Activated naive CD4-positive, alpha-beta T cell treated with anti-CD3 and anti-CD28 coated beads, Interleukin-2, amount 50 U/mL, for 72 hours (primary cell): ENCODE measurements at regions not wholly inside any gene's neighbourhood (a gene's known extent, or its start where the extent isn't known, plus 50 kb on each side); places are given as distances from the start of the nearest gene placed in this dataset.

Source experiments
- ATAC-seq, 2 donors: fragments of 150-1000 bp; cut with Tn5 transposase; 2 replicates each; pipeline ENCODE4 v1.10.0; 2021; ENCODE audit warnings: mild to moderate bottlenecking in 2 of 2, moderate library complexity in 2 of 2
- DNase-seq, 2 donors: peaks; one replicate each; pipeline ENCODE4 v3.0.0; 2021 to 2022; ENCODE audit warnings: low spot score in 2 of 2
- H3K27ac Mint-ChIP-seq, 2 donors: one replicate each; pipeline ENCODE4 v1.8.0; 2022; ENCODE audit warnings: mild to moderate bottlenecking in 2 of 2, mixed read lengths in 2 of 2
- H3K36me3 Mint-ChIP-seq, 2 donors: one replicate each; pipeline ENCODE4 v1.8.0; 2022; ENCODE audit warnings: mixed read lengths in 2 of 2
- H3K9me3 Mint-ChIP-seq, 2 donors: one replicate each; pipeline ENCODE4 v1.8.0; 2022; ENCODE audit warnings: mixed read lengths in 2 of 2

- no peak for ATAC-seq
- H3K36me3 Mint-ChIP-seq, result peaks cover 6 to 29% of the 10 kb centered on the region in 2 donors
- H3K27ac Mint-ChIP-seq, result no peak overlapping the region
- no peak for DNase-seq
- peaks cover 9 to 32% of the 10 kb centered on the region in 2 donors for H3K9me3 Mint-ChIP-seq
Observed at GRCh38 chrX:57848857-57849256, 61.4 kb downstream of the ZXDA start.

DNA sequence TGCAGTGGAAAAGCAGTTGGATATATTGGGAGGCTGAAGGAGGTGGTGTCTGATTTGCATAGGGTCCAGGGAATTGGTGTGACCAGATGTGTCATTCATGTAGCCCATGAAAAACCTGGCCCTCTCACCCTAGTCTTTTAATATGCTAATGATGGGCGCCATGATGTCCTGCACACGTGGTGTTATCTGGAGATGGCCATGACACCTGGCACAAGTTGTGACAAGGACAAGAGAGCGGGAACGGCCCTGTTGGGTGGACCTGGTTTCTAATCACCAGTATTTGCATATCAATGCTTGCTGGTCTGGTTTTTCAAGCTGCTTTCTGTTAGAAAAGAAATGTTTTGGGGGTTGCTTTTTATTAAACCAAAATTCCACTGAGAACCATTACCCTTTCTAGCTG, 87.4 kb downstream of the ZXDA start:
- no peak for ATAC-seq
- H3K9me3 Mint-ChIP-seq, result no peaks in the 10 kb centered on the region
- H3K27ac Mint-ChIP-seq, result no peak overlapping the region

GRCh38 chrX:57822398-57822797, 87.9 kb downstream of the ZXDA start:
- DNase-seq (no peak), ATAC-seq (no peak)
- Mint-ChIP-seq H3K36me3 (no peaks in the 10 kb centered on the region), H3K9me3 (no peaks in the 10 kb centered on the region), H3K27ac (no peak overlapping the region)

More for the DNA sequence above, 87.4 kb downstream of the ZXDA start:
- H3K36me3 Mint-ChIP-seq, result no peaks in the 10 kb centered on the region
- DNase-seq, result no peak

DNA sequence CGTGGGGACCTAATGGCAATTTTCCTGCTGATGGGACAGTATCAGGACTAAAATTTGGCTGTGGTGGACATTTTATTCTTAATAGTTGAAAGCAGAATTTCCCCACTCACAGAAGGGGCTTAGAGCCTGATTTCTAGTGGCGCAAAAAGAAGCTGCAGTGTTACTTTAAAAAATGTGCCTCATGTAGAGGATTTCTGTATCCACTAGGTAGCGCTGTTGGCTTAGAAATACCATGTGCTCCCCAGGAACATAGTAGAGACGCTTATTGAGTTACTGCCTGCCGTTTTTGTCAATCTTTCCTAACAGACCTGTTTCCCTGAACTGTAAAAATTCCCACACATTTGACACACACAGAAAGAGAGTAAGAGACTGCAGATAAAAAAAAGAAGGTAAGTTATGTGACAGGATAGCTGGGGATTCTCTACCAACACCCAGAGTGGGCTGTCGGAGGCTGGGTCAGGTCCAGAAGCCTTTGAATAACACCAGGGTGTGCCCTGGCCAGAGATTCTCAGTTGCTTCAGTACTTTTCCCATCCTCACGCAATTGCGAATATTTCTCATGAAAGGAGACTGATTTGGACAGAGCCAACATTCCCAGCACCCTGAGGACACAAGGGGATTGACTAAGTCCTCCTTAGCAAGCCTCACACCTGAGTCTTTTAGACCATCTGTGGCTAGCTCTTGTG, 88.4 kb downstream of the ZXDA start:
- no peaks in the 10 kb centered on the region for H3K36me3 Mint-ChIP-seq
- DNase-seq, result peak in 1 of 2 donors; percentile 11
- H3K27ac Mint-ChIP-seq, result no peak overlapping the region
- peak; percentile 47 to 49 for ATAC-seq
- no peaks in the 10 kb centered on the region for H3K9me3 Mint-ChIP-seq

GRCh38 chrX:57817302-57817701, 93.0 kb downstream of the ZXDA start:
- Mint-ChIP-seq H3K27ac (no peak overlapping the region), H3K9me3 (peaks cover 13 to 15% of the 10 kb centered on the region in 2 donors), H3K36me3 (peaks cover 0 to 18% of the 10 kb centered on the region in 2 donors)
- DNase-seq (no peak), ATAC-seq (no peak)

DNA sequence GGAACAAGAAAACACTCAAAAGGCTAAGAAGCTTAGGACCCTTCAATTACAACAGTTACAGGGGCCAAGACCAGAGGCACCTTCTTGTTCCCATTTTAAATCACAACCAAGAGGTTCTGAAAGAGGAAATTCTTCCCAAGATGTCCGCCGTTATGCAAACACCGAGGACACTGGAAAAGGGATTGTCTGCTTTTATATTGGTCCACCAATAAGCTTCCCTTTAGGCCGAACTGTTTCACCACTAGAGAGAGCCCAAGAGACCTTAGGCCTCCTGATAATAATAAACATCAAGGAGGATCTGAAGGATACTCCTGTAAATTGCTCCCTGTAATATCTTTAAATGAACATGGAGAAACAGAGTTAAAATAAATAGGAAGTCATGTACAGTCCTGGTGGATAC, 92.6 kb upstream of the NLRP2B start:
- Mint-ChIP-seq H3K9me3 (no peaks in the 10 kb centered on the region), H3K27ac (no peak overlapping the region), H3K36me3 (no peaks in the 10 kb centered on the region)
- ATAC-seq (no peak), DNase-seq (no peak)

GRCh38 chrX:57771689-57772088, 91.6 kb upstream of the NLRP2B start:
- Mint-ChIP-seq H3K36me3 (no peaks in the 10 kb centered on the region), H3K27ac (no peak overlapping the region), H3K9me3 (no peaks in the 10 kb centered on the region)
- ATAC-seq (no peak), DNase-seq (no peak)

GRCh38 chrX:57752866-57753265, 72.8 kb upstream of the NLRP2B start:
- Mint-ChIP-seq H3K36me3 (no peaks in the 10 kb centered on the region), H3K9me3 (peaks cover 0 to 10% of the 10 kb centered on the region in 2 donors), H3K27ac (no peak overlapping the region)
- DNase-seq (no peak), ATAC-seq (no peak)

DNA sequence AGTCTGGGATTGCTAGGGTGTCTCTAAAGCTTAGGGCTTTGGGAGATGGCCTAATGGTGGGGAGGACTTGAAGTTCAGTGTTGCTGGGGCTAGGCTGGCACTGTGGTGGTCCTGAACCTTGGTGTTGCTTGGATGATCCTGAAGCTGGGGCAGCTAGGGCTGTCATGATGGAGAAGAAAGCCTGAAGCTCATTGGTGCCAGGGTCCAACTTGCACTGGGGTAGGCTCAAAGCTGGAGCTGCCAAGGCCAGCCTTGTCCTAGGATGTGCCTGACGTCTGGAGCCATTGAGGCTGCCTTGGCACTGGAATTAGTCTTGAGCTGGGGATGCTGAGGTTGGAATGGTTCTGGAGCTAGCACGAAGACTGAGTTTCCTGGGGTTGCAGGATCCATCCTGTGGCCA, 61.0 kb upstream of the NLRP2B start:
- no peak for DNase-seq
- ATAC-seq, result no peak
- no peaks in the 10 kb centered on the region for H3K36me3 Mint-ChIP-seq
- H3K27ac Mint-ChIP-seq, result no peak overlapping the region
- H3K9me3 Mint-ChIP-seq, result no peaks in the 10 kb centered on the region

- Mint-ChIP-seq H3K27ac (no peak overlapping the region), H3K36me3 (no peaks in the 10 kb centered on the region), H3K9me3 (no peaks in the 10 kb centered on the region)
- no peak for ATAC-seq
- no peak for DNase-seq
Observed at GRCh38 chrX:57737881-57738280, 57.8 kb upstream of the NLRP2B start.
